MCF 10A (cell line): ENCODE measurements at regions not wholly inside any gene's neighbourhood (a gene's known extent, or its start where the extent isn't known, plus 50 kb on each side); places are given as distances from the start of the nearest gene placed in this dataset.
"Not testable (repeated sequence)": the region's sequence is repeated elsewhere in the genome, so short reads cannot be mapped to it uniquely, and the experiment has no call there.

ENCODE experiments used
- BruUV-seq: library from RNA; stranded (reverse); fragments of 400-500 nt; replicated peaks from 2 replicates; lab custom pipeline; 2021; lab: Mats Ljungman, UMichigan
- CTCF ChIA-PET: fragments of 300-600 bp; sonication (Branson Sonifier 250); formaldehyde crosslinking; extraction: SDS; loops from one replicate; lab custom pipeline; 2021; ENCODE audit warnings: antibody characterized with exemption, inconsistent platforms; lab: Yijun Ruan, JAX
- POLR2A ChIA-PET: fragments of 300-600, 350-650 bp; sonication (Branson Sonifier 250); formaldehyde crosslinking; extraction: SDS; loops from one replicate; lab custom pipeline; 2020; ENCODE audit warnings: antibody characterized with exemption, inconsistent platforms; lab: Yijun Ruan, JAX
- DNase-seq: peaks from one replicate; pipeline ENCODE4 v3.0.0-alpha.2; 2018; ENCODE audit not compliant: unreplicated experiment
- H3K27ac Mint-ChIP-seq: one replicate; pipeline ENCODE4 v1.8.0; 2022; ENCODE audit warnings: mild to moderate bottlenecking, low read depth, mixed read lengths; ENCODE audit not compliant: unreplicated experiment
- H3K27me3 Mint-ChIP-seq: one replicate; pipeline ENCODE4 v1.8.0; 2022; ENCODE audit warnings: mixed read lengths; ENCODE audit not compliant: insufficient read depth, unreplicated experiment
- H3K36me3 Mint-ChIP-seq: one replicate; pipeline ENCODE4 v1.8.0; 2022; ENCODE audit warnings: mild to moderate bottlenecking, moderate library complexity, mixed read lengths; ENCODE audit not compliant: insufficient read depth, unreplicated experiment
- H3K4me1 Mint-ChIP-seq: one replicate; pipeline ENCODE4 v1.8.0; 2022; ENCODE audit warnings: mixed read lengths; ENCODE audit not compliant: insufficient read depth, unreplicated experiment
- H3K4me3 Mint-ChIP-seq: one replicate; pipeline ENCODE4 v1.8.0; 2022; ENCODE audit warnings: mild to moderate bottlenecking, moderate library complexity, mixed read lengths; ENCODE audit not compliant: unreplicated experiment
- H3K9me3 Mint-ChIP-seq: one replicate; pipeline ENCODE4 v1.8.0; 2022; ENCODE audit warnings: mixed read lengths; ENCODE audit not compliant: unreplicated experiment
- CTCF ChIP-seq: fragments of 200-600 bp; IDR thresholded peaks from one replicate; pipeline ENCODE4 v1.8.0; 2022; ENCODE audit warnings: antibody characterized with exemption, mild to moderate bottlenecking; ENCODE audit not compliant: unreplicated experiment
- intact Hi-C: fragments of 100-400 bp; cut with micrococcal nuclease; formaldehyde crosslinking; loops from 2 replicates; pipeline ENCODE4 v1.14.1; 2022

GRCh38 chr16:86232496-86232895 is 277.8 kb upstream of the FOXF1 start:
- no peak for TF ChIP-seq CTCF
- no peak for DNase-seq
- Mint-ChIP-seq H3K4me3 (no peak overlapping the region), H3K27me3 (peaks cover 41% of the 10 kb centered on the region), H3K4me1 (no peaks in the 10 kb centered on the region), H3K9me3 (no peaks in the 10 kb centered on the region), H3K27ac (no peak overlapping the region), H3K36me3 (no peaks in the 10 kb centered on the region)
- intact Hi-C loops: no loop called here
- no TSS peak for BruUV-seq
- ChIA-PET POLR2A (no interaction called here), CTCF (no interaction called here)

- POLR2A ChIA-PET, H3K4me3 Mint-ChIP-seq, BruUV-seq, H3K4me1 Mint-ChIP-seq, intact Hi-C loops, H3K27ac Mint-ChIP-seq, CTCF ChIA-PET, DNase-seq, H3K36me3 Mint-ChIP-seq, H3K9me3 Mint-ChIP-seq: not testable (repeated sequence)
- H3K27me3 Mint-ChIP-seq: peaks cover 41% of the 10 kb centered on the region
These were observed 276.8 kb upstream of the FOXF1 start for GRCh38 chr16:86233506-86233905.

GRCh38 chr16:86239381-86239780 is 270.9 kb upstream of the FOXF1 start:
- BruUV-seq: no TSS peak
- Mint-ChIP-seq H3K27ac (no peak overlapping the region), H3K36me3 (no peaks in the 10 kb centered on the region), H3K4me3 (no peak overlapping the region), H3K9me3 (no peaks in the 10 kb centered on the region), H3K27me3 (peaks cover 50% of the 10 kb centered on the region), H3K4me1 (no peaks in the 10 kb centered on the region)
- ChIA-PET POLR2A (interaction anchor here (0.9 kb wide), 1 partner anchor 69 kb away, joined by 4 read pairs; no protein-coding TSS in a partner anchor), CTCF (no interaction called here)
- DNase-seq: no peak
- TF ChIP-seq CTCF: no peak
- intact Hi-C loops: no loop called here

GRCh38 chr16:86240716-86241363 is 269.5 kb upstream of the FOXF1 start:
- Mint-ChIP-seq H3K4me3 (no peak overlapping the region), H3K36me3 (no peaks in the 10 kb centered on the region), H3K9me3 (peaks cover 6% of the 10 kb centered on the region), H3K27me3 (peaks cover 64% of the 10 kb centered on the region), H3K27ac (no peak overlapping the region), H3K4me1 (no peaks in the 10 kb centered on the region)
- ChIA-PET CTCF (interaction anchor here (1.3 kb wide), 1 partner anchor 276 kb away, joined by 3 read pairs; no protein-coding TSS in a partner anchor), POLR2A (interaction anchor here (1.0 to 1.1 kb wide), 2 partner anchors 10 to 20 kb away, joined by 3 read pairs; no protein-coding TSS in a partner anchor)
- no peak for DNase-seq
- BruUV-seq: no TSS peak
- TF ChIP-seq CTCF: no peak
- intact Hi-C loops: no loop called here
